IPS DF 4.7 (cell line): ENCODE measurements at regions not wholly inside any gene's neighbourhood (a gene's known extent, or its start where the extent isn't known, plus 50 kb on each side); places are given as distances from the start of the nearest gene placed in this dataset.
"Not testable (repeated sequence)": the region's sequence is repeated elsewhere in the genome, so short reads cannot be mapped to it uniquely, and the experiment has no call there.

Experiments used
- DNase-seq: peaks from one replicate; pipeline ENCODE4 v3.0.0-alpha.2; 2013; ENCODE audit warnings: low spot score; ENCODE audit errors: extremely low read depth

DNA sequence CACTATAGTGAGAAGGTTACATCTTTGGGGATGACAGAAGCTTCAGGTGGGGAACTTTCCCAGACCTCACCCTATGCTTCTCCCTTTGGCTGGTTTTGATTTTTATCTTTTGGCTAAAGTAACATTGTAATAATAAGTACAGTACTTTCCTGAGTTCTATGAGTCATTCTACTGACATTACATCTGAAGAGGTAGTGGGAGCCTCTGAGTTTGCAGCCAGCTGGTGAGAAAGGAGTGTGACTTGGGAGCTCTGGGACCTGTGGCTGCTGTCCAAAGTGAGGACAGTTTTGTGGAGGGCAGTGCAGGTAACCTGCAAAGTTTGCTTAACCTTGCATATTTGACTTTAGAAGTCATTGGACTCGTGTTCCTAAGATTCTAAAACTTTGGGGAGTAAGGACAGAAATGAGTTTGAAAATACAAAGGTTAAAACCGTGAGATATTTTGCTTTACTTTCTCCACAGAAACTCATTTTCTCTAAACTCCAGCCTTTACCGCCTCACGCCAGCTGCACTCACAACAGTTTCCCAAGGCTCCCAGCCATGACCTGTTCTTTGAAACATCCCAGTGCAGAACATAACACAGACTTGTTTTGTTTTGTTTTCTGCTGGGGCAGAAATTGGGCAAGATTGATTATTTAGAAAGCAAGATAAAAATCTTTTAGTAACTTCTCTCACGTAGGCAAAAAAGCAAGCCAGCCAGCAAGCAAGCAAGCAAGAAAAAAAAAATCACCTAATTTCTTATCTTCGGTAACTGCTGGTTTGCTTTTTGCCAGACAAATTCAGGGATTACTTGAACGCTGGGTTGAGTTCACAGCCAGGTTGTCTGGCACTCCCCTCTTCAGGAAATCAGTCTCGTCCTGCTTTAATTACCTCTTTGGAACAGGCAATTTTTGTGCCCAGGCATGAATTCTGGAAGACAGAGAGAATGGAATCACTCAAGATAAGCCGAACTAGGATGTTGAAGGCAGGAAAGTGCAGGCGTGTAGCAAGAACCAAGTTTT lies 478.3 kb upstream of the ISX start:
- no peak for DNase-seq

- no peak for DNase-seq
These were observed 476.9 kb upstream of the ISX start for GRCh38 chr22:34588871-34589545.

DNA sequence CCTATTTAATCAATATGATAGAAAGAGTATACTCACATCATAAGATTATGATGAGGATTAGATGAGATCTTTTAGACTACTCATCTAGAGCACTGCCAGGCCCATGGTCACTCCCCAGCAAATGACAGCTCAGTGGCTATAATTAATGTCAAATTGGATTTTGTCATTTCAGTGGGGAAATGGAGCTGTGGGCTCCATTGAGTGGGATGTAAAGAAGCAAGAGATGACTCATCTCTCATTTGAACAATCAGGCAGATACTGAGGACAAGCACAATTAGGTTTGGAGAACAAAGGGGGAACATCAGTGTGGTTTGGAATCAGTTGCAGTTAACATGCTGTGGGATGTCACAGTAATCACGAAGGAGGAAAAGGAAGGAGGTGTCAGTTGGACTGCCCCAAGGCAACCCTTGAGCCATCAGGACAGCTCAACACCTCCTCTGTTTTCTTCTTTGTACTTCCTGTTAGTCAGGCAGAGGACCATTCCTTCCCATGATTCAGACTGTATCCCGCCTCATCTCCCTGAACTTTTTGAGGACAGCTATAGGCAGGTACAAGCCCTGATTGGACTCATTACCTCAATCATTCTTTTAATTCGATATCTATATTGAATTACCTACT lies 473.7 kb upstream of the ISX start:
- DNase-seq = no peak

- DNase-seq = no peak
These were observed 466.4 kb upstream of the ISX start for GRCh38 chr22:34599567-34599966.

DNA sequence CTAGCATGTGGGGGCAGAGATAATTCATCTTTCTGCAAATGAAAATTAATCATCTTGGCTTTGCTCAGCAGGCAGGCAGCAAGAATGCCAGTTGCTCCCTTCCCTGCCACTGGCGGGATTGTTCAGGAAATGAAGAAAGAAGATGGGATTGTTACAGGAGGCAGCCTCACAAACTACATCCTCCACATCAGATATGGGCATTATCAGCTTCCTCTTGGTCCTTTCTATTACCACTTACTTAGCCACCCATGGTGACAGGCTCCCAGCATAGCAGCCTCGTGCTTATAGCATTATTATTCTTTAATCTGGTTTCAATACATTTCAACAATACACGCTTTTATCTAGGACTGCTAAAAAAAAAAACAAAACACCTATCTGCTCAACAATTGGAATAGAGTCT lies 461.6 kb upstream of the ISX start:
- DNase-seq = no peak

- DNase-seq = no peak
These were observed 457.9 kb upstream of the ISX start for GRCh38 chr22:34608106-34608505.

DNA sequence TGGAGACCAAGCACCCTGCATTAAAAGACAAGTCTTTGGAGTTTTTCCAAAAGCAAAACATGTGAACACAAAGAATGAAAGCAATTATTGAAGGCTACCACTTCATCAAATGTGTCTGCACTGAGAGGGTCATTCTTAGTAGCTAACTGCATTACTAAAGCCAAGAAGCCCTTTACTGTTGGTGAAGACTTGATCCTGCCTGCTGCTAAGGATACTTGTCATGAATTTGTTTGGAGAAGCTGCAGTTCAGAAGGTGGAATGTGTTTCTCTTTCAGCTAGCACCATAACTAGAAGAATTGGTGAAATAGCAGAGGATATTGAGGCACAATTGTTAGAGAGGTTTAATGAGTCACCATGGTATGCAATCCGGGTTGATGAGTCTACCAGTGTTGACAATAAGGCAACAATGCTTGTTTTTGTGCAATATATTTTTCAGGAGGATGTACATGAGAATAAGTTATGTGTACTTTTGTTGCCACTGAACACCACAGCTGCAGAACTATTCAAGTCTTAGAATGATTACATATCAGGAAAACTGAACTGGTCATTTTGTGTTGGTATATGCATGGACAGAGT lies 457.3 kb upstream of the ISX start:
- no peak for DNase-seq

DNA sequence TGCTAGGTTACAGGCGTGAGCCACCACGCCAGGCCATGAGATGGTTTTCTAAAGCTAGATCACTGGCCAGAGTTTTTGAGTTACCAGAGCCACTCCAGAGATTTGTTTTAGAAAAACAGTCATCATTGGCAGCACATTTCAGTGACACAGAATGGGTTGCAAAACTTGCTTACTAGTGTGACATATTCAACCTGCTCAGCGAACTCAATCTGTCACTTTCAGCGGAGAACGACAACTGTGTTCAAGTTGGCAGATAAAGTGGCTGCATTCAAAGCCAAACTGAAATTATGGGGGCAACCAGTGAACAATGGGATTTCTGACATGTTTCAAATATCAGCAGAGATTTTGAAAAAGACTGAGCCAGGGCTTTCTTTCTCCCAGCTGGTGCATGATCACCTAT lies 456.3 kb upstream of the ISX start:
- no peak for DNase-seq

DNA sequence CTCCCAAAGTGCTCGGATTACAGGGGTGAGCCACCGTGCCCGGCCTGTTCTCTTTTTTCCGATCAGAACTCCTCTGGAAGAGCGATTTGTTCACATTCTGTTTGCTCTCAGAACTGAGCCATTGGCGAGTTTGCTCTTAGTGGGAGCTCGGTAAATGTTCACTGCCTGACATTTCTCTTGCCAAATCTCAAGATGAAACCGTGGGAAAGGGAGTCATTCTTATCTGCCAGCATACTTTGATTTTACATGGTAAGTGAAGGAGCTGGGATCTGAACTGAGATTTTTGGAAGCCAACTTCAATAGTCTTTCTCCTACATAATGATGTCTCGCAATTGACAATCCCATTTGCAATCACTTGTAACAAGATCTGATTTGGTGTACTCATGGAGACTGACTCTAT lies 445.8 kb upstream of the ISX start:
- DNase-seq = no peak

DNA sequence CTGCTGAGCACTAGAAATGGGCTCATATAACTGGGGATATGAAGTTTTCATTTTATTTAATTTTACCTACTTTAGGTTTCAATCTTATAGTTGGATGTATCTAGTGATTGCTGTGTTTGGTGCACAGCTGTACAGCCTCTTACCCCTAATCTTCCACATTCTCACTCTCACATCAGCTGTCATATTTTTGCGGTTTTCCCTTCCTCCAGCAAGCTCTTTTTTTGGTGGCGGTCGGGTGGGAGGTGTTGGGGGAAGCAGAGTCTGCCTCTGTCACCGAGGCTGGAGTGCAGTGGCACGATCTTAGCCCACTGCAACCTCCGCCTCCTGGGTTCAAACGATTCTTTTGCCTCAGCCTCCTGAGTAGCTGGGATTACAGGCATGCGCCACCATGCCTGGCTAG lies 445.1 kb upstream of the ISX start:
- DNase-seq = no peak

DNA sequence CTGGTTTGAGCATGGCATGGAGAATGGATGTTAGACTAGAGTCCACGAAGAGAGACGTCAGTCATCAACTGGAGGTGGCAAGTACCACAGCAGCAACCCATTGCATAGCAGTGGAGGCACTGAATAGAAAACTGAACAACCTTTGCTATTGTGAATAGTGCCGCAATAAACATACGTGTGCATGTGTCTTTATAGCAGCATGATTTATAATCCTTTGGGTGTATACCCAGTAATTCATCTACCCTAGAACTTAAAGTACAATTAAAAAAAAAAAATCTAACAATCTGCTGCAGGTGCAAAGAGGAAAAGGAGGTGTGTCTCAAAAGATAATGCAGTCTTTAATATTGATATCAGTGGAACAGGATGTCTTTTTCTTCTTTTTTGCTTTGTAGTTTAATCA lies 443.4 kb upstream of the ISX start:
- DNase-seq = no peak

DNA sequence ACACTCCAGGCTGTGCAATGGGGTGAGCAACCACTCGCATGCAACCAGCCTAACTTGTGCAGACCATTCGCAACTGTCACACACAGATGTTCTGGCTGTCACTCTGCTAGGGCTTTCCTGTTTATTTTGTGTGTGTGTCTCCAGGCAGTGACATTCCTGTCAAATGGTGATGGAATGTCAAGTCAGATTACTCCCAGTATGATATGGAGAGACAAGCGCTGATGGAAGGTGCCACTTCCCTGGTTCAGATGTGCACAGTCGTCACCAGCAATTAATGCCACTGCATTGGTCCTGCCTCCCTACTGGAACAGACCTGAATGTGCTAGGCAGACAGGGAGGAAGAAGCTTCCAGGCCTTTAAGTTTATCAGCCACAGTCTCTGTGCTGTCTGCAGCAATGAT lies 442.4 kb upstream of the ISX start:
- no peak for DNase-seq

GRCh38 chr22:34625892-34626291 lies 440.1 kb upstream of the ISX start:
- not testable (repeated sequence) for DNase-seq

GRCh38 chr22:34638128-34638527 lies 427.8 kb upstream of the ISX start:
- no peak for DNase-seq

DNA sequence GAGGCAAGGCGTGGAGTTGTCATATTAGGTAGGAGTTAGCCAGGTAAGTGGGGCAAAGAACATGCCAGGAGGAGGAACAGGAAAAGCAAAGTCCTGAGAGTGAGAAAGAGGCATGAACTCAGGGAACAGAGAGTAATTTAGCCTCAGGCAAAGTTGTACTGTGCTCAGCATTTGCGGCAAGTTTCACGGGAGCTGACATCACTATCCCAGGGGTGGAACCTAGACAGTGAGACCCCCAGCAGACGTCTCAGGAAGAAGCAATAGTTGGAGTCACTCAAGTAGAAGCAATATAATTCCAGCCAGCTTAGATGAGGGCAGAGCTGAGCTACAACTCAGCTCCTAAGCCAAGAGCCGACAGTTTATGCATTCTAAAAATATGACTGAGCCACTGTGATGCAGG lies 426.0 kb upstream of the ISX start:
- DNase-seq = no peak

DNA sequence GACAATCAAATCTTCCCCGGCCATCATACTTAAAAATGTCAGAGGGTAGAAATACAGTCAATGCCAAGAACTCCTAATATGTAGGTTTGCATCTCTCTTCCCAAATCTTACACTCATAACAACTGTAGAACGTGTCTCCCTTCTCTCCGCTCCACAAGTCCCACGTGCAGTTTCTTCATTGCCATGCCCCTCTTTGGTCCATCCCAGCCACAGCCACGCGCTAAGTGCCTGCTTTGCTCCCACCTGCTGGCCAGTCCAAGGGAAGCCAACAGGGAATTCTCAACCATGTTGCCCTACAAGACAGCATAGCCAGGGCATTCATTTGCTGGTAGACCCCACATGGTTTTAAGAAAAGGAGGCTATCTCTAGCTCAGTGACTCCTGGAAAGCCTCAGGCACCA lies 420.6 kb upstream of the ISX start:
- peak; percentile 16 for DNase-seq

DNA sequence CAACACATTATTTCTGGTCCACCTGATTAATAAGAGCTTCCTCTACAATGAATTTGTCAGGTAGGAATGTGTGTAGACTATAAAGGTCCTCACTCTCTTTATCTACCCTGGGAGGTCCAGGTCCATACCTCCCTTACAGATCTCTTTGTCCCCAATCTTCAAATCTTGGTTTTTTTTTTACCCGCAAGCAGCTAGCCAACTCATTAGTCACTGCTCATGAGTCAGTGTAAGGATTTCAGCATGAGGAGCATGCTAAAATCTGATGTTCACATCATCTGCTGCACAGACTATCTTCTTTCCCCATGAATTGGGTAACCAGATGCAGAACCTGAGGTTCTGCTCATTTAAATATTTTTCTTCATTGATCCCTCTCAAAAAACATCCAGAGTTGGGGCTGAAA lies 397.0 kb upstream of the ISX start:
- DNase-seq = no peak

- not testable (repeated sequence) for DNase-seq
These were observed 382.9 kb upstream of the ISX start for GRCh38 chr22:34683031-34683430.

GRCh38 chr22:34684278-34684677 lies 381.7 kb upstream of the ISX start:
- not testable (repeated sequence) for DNase-seq

- no peak for DNase-seq
These were observed 378.8 kb upstream of the ISX start for GRCh38 chr22:34687116-34687515.

DNA sequence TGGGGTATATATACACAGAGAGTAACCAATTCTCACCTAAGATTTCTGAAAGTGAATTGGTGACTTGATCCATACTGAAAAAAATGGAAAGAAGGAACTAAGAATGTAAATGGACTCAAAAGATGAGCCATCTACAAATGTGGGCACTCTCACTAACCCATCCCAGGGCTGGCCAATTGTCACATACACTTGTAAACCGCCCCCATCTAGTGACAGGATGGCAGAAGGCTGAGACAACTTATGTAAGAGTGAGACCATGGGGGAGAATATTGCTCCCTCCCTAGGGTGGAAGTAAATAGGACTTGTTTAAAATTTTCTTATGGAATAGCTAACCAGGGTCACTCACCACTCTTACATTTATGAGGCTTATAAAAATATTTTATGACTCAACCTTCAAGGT lies 377.1 kb upstream of the ISX start:
- no peak for DNase-seq

- peak; percentile 11 for DNase-seq
These were observed 369.4 kb upstream of the ISX start for GRCh38 chr22:34696557-34696956.
